GM12878 (cell line): ENCODE measurements at regions not wholly inside any gene's neighbourhood (a gene's known extent, or its start where the extent isn't known, plus 50 kb on each side); places are given as distances from the start of the nearest gene placed in this dataset.
A peak's percentile ranks its signal among the peaks of the same experiment; 100 is the strongest.

ENCODE experiments used
- ATAC-seq: fragments of 200-7000 bp; cut with Tn5 transposase; 3 replicates; pipeline ENCODE4 v1.9.1; 2020; ENCODE audit warnings: mild to moderate bottlenecking, moderate library complexity
- BruUV-seq: library from RNA; stranded (reverse); fragments of 400-500 nt; replicated peaks from 2 replicates; lab custom pipeline; 2021; lab: Mats Ljungman, UMichigan
- CTCF ChIA-PET: fragments of 300-600 bp; sonication (Branson Sonifier 250); formaldehyde crosslinking; extraction: SDS; loops from one replicate; lab custom pipeline; 2021; ENCODE audit warnings: inconsistent platforms; lab: Yijun Ruan, JAX
- POLR2A ChIA-PET: fragments of 350-600 bp; formaldehyde crosslinking; extraction: SDS; loops from one replicate; lab custom pipeline; 2021; ENCODE audit warnings: inconsistent platforms; lab: Charles Lee
- RAD21 ChIA-PET: fragments of 300-600 bp; sonication (Branson Sonifier 250); formaldehyde crosslinking; loops from one replicate; lab custom pipeline; 2023; ENCODE audit warnings: antibody characterized with exemption; ENCODE audit not compliant: unreplicated experiment; lab: Charles Lee
- SMC1A ChIA-PET: fragments of 300-600 bp; sonication (Branson Sonifier 250); formaldehyde crosslinking; loops from one replicate; lab custom pipeline; 2023; ENCODE audit not compliant: unreplicated experiment, uncharacterized antibody; lab: Charles Lee
- DNase-seq: peaks from one replicate; pipeline ENCODE4 v3.0.0-alpha.2; 2011; ENCODE audit warnings: low read depth, low spot score
- FAIRE-seq: peaks from 3 replicates; lab custom pipeline; 2011; peaks lifted over from hg19 to GRCh38; lab: Jason Lieb, UNC
- H2AFZ ChIP-seq: 2 replicates; pipeline ENCODE4 v1.6.0; 2011; ENCODE audit warnings: low read depth, low read length, control low read depth; ENCODE audit not compliant: control insufficient read depth
- H3K27ac ChIP-seq: 2 replicates; pipeline ENCODE4 v1.5.1; 2011; ENCODE audit warnings: control low read depth; ENCODE audit not compliant: control insufficient read depth, insufficient read depth
- H3K27me3 ChIP-seq, 2 experiments: replicated peaks in 1 of 2; 2 replicates each; pipeline versions ENCODE4 v1.6.0 to v1.6.1; 2011; ENCODE audit warnings: low read length in 1 of 2; ENCODE audit not compliant: control insufficient read depth in 2 of 2, insufficient read depth in 2 of 2
- H3K36me3 ChIP-seq, 2 experiments: 2 replicates each; pipeline ENCODE4 v1.5.1; 2011; ENCODE audit warnings: low read length in 1 of 2; ENCODE audit not compliant: control insufficient read depth in 2 of 2, insufficient read depth in 2 of 2
- H3K4me1 ChIP-seq: 2 replicates; pipeline ENCODE4 v1.6.1; 2011; ENCODE audit warnings: mild to moderate bottlenecking, low read length, moderate library complexity, mixed read lengths; ENCODE audit not compliant: control insufficient read depth, insufficient read depth
- H3K4me2 ChIP-seq: 2 replicates; pipeline ENCODE4 v1.6.0; 2011; ENCODE audit warnings: control low read depth; ENCODE audit not compliant: control insufficient read depth, insufficient read depth
- H3K4me3 ChIP-seq: fragments of 200-600 bp; sonication (generic); 2 replicates; pipeline ENCODE4 v1.5.1; 2016
- H3K79me2 ChIP-seq: 2 replicates; pipeline ENCODE4 v1.6.0; 2011; ENCODE audit warnings: low read length; ENCODE audit not compliant: control insufficient read depth, insufficient read depth
- H3K9ac ChIP-seq: 2 replicates; pipeline ENCODE4 v1.8.0; 2011; ENCODE audit warnings: low read length, control low read depth, mixed read lengths; ENCODE audit not compliant: control insufficient read depth, insufficient read depth
- H3K9me3 ChIP-seq: replicated peaks from 3 replicates; pipeline ENCODE4 v1.5.1; 2011; ENCODE audit warnings: mild to moderate bottlenecking, low read length; ENCODE audit not compliant: control insufficient read depth, insufficient read depth
- H4K20me1 ChIP-seq: 2 replicates; pipeline ENCODE4 v1.6.0; 2011; ENCODE audit not compliant: control insufficient read depth, insufficient read depth
- ATF2 ChIP-seq: IDR thresholded peaks from 2 replicates; pipeline ENCODE4 v1.6.1; 2012; ENCODE audit warnings: low read length, inconsistent platforms
- BCL3 ChIP-seq: IDR thresholded peaks from 2 replicates; pipeline ENCODE4 v1.6.1; 2011; ENCODE audit warnings: borderline replicate concordance, low read depth, mild to moderate bottlenecking, moderate library complexity, low read length; ENCODE audit not compliant: insufficient read depth, poor library complexity, severe bottlenecking
- BRCA1 ChIP-seq: IDR thresholded peaks from 2 replicates; pipeline ENCODE4 v1.6.1; 2011; ENCODE audit warnings: low read depth, low read length, improper control_type of control experiment
- CHD4 ChIP-seq: fragments of 200-600 bp; sonication (generic); IDR thresholded peaks from 2 replicates; pipeline ENCODE4 v1.6.1; 2016; ENCODE audit warnings: mild to moderate bottlenecking
- HDAC6 ChIP-seq: fragments of 200-600 bp; sonication (generic); IDR thresholded peaks from one replicate; pipeline ENCODE4 v1.8.0; 2017; ENCODE audit warnings: antibody characterized with exemption; ENCODE audit not compliant: unreplicated experiment
- IKZF2 ChIP-seq, 2 experiments: fragments of 450-650 bp; IDR thresholded peaks; 2 replicates each; pipeline ENCODE4 v1.6.1; 2017; ENCODE audit warnings: mild to moderate bottlenecking in 2 of 2, moderate library complexity in 2 of 2
- KAT2A ChIP-seq: conservative IDR thresholded peaks from 2 replicates; pipeline ENCODE4 v1.6.1; 2011; ENCODE audit warnings: low read depth, low read length; ENCODE audit not compliant: control insufficient read depth
- PAX8 ChIP-seq: fragments of 450-650 bp; IDR thresholded peaks from 2 replicates; pipeline ENCODE4 v1.6.1; 2017; ENCODE audit warnings: mild to moderate bottlenecking, moderate library complexity
- RBBP5 ChIP-seq: fragments of 200-600 bp; sonication (generic); conservative IDR thresholded peaks from 2 replicates; pipeline ENCODE4 v1.6.1; 2016
- RELA ChIP-seq: fragments of 450-650 bp; IDR thresholded peaks from 2 replicates; pipeline ENCODE4 v1.8.0; 2014; ENCODE audit warnings: borderline replicate concordance; ENCODE audit not compliant: partially characterized antibody
- SMAD1 ChIP-seq: fragments of 450-650 bp; IDR thresholded peaks from 2 replicates; pipeline ENCODE4 v1.6.1; 2018; ENCODE audit warnings: mild to moderate bottlenecking, low read depth; ENCODE audit not compliant: partially characterized antibody
- SREBF1 ChIP-seq: IDR thresholded peaks from 2 replicates; pipeline ENCODE4 v1.6.1; 2012; ENCODE audit warnings: mild to moderate bottlenecking, low read length
- TCF3 ChIP-seq: IDR thresholded peaks from 2 replicates; pipeline ENCODE4 v1.6.1; 2012; ENCODE audit warnings: low read depth, mild to moderate bottlenecking, low read length, borderline replicate concordance; ENCODE audit not compliant: insufficient read depth
- TCF7 ChIP-seq: IDR thresholded peaks from 2 replicates; pipeline ENCODE4 v1.6.1; 2014; ENCODE audit warnings: antibody characterized with exemption, borderline replicate concordance
- ZBTB4 ChIP-seq: fragments of 450-650 bp; formaldehyde crosslinking; IDR thresholded peaks from 2 replicates; pipeline ENCODE4 v1.4.0; 2022; ENCODE audit warnings: mild to moderate bottlenecking, moderate library complexity
- WGBS: methylation state at CpG from one replicate; pipeline ENCODE4 v1.1.6; 2016; ENCODE audit warnings: low lambda C conversion rate; ENCODE audit not compliant: insufficient replicate concordance, insufficient coverage; ENCODE audit errors: missing lambda C conversion rate; 5-methylcytosine and 5-hydroxymethylcytosine counted together
- in situ Hi-C: fragments of 300-500 bp; cut with MboI; formaldehyde crosslinking; loops from 9 replicates; pipeline ENCODE4 v1.14.3; 2018; ENCODE audit warnings: mixed read lengths
- intact Hi-C: fragments of 100-400 bp; cut with micrococcal nuclease; formaldehyde crosslinking; loops from one replicate; pipeline ENCODE4 v1.14.2; 2022; ENCODE audit not compliant: unreplicated experiment

- H3K4me1 ChIP-seq = no peaks in the 10 kb centered on the region
- H3K4me3 ChIP-seq = no peak overlapping the region
- H4K20me1 ChIP-seq = no peaks in the 10 kb centered on the region
- no peaks in the 10 kb centered on the region for H3K79me2 ChIP-seq
- no peak overlapping the region for H3K27ac ChIP-seq
- ChIA-PET RAD21 (no interaction called here), CTCF (interaction anchor here (1.3 to 1.7 kb wide), 3 partner anchors 9 to 612 kb away, joined by 3 read pairs; no protein-coding TSS in a partner anchor), SMC1A (interaction anchor here (1.2 kb wide), 1 partner anchor 9 kb away, joined by 4 read pairs; no protein-coding TSS in a partner anchor), POLR2A (no interaction called here)
- FAIRE-seq (no peak), ATAC-seq (peak; percentile 29; the same call in 2 of the 3 replicates), DNase-seq (no peak)
- intact Hi-C loops = no loop called here
- no peak overlapping the region for H2AFZ ChIP-seq
- no TSS peak for BruUV-seq
- no peak overlapping the region for H3K4me2 ChIP-seq
- no peak for TF ChIP-seq BRCA1
- TF ChIP-seq TCF7 = no peak
- no peak for TF ChIP-seq ZBTB4 (CRISPR knock-in tag)
- no peak for TF ChIP-seq TCF3
- no peak for TF ChIP-seq PAX8
- TF ChIP-seq KAT2A = no peak
- TF ChIP-seq ATF2 = no peak
- no peak for TF ChIP-seq RELA
- no peak for TF ChIP-seq BCL3
- no peak for TF ChIP-seq RBBP5
- TF ChIP-seq SMAD1 = no peak
- no peak for TF ChIP-seq SREBF1
- TF ChIP-seq HDAC6 = no peak
- TF ChIP-seq IKZF2 (IDR thresholded peaks at IDR 0.05) = no peak
- TF ChIP-seq CHD4 = no peak
- H3K36me3 ChIP-seq = no peaks in the 10 kb centered on the region
- 50% methylated on average over 2 of the region's 2 CpGs for WGBS
- H3K9ac ChIP-seq = no peak overlapping the region
- H3K27me3 ChIP-seq = no peaks in the 10 kb centered on the region
- in situ Hi-C loops = no loop called here
- H3K9me3 ChIP-seq = no peaks in the 10 kb centered on the region
These were observed 436.0 kb upstream of the THBS1 start for GRCh38 chr15:39144613-39145499.
